Endometrium (tissue), 2 donors: ENCODE measurements at regions not wholly inside any gene's neighbourhood (a gene's known extent, or its start where the extent isn't known, plus 50 kb on each side); places are given as distances from the start of the nearest gene placed in this dataset.
"Not testable (repeated sequence)": the region's sequence is repeated elsewhere in the genome, so short reads cannot be mapped to it uniquely, and the experiment has no call there.

Experiments
- FAIRE-seq: peaks from 2 replicates; lab custom pipeline; 2012; peaks lifted over from hg19 to GRCh38; lab: Jason Lieb, UNC
- donor health status: control.
- donor health status: control.

- FAIRE-seq = no peak
Observed at GRCh38 chr18:76720683-76721082, 101.7 kb upstream of the ZNF236 start.

GRCh38 chr18:76715012-76715610 is 107.2 kb upstream of the ZNF236 start:
- FAIRE-seq = no peak

GRCh38 chr18:76713432-76713831 is 108.9 kb upstream of the ZNF236 start:
- no peak for FAIRE-seq

DNA sequence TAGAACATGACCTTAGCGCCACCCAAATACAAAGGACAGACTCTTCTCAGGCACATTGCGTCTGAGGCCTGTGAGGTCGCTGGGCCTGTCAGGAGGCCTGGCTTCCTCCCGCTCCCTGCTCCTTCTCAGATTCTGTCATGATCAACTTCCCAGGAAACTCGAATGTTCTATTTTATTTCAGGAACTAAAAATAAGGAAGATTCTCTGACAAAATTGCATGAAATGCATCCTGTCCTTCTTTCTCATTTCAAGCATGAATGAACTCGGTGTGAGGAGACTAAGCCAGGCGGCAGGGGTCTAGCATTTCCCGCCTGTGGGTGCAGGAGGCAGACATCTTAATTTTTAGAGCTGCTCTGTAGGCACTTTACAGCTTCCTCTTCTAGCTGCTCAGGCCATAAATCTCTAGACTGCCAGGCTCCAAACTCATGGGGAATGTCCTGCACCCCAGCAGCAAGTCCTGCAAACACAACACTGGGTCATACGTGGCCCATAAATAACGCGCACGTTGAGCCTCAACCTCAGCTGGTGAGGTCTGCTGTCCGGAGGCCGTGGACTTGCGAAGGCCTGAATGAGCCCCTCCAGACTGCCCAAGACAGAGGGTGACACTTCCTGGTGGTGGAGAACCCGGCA is 109.7 kb upstream of the ZNF236 start:
- FAIRE-seq = no peak

DNA sequence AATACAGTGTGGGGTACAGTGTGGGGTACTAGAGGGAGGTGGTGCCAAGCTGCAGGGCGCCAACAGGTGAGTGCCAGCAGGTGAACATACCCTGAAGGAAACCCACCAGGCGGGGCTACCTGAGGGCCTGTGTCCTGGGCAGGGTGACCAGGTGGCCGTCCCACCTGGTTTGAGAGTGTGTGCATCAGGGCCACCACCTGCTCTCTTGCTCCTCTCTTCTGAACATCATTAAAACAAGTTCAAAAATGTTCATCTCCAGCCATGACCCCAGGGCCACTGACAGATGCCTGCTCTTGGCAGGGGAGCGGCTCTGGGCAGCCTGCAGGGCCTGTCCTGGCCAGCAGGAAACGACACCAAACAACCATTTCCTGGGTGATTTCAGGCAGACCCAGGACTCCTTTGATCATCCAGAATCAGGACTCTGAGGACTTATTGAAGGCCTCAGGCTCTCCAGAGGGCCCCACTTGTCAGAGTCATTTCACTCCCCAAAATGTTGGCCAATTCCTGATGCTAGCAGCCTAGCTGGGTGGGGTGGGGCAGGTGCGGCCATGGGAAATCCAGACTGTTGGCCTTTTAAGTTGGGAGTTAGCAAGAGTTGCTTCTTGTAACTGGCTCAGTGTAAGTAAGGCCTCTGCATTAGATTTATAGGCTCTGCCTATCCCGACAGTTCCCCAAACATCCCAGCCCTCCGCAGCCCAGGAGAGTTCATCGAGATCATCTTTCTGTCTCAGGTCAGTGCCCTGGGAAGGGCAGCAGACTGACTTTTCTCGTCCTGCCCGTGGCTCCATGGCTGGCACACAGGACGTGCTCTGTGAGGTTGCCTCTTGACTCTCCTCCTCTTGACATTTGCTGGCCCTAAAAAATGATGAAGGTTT is 111.5 kb upstream of the ZNF236 start:
- FAIRE-seq = no peak

- FAIRE-seq = peak; percentile 93
Observed at GRCh38 chr18:76709659-76710645, 112.4 kb upstream of the ZNF236 start.

- FAIRE-seq = no peak
Observed at GRCh38 chr18:76708722-76709353, 113.5 kb upstream of the ZNF236 start.

GRCh38 chr18:76708071-76708721 is 114.2 kb upstream of the ZNF236 start:
- FAIRE-seq = no peak

- FAIRE-seq = peak; percentile 35
Observed at GRCh38 chr18:76707534-76707933, 114.8 kb upstream of the ZNF236 start.

GRCh38 chr18:76704589-76704988 is 117.8 kb upstream of the ZNF236 start:
- FAIRE-seq = not testable (repeated sequence)

GRCh38 chr18:76699923-76700322 is 122.4 kb upstream of the ZNF236 start:
- FAIRE-seq = no peak

DNA sequence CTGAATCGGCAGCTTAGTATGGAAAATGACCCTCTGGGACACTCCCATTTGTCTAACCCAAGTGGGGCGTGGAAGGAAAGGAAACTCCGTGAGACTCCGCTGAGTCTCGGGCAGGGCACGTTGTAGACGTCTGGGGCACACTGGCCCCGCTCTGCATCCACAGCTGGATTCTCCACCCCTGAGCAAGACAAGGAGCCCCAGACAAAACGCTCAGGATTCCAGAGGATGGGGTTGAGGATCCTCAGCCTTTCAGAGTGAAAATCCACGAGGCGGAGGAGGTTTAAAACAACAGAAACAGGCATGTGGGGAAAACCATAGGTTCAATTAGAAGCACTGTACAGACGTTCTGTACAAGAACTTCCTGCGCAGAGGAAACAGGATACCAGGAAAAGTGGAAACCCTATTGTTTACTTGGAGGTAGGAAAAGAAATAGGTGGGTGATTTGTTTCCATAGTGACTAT is 124.9 kb upstream of the ZNF236 start:
- no peak for FAIRE-seq

- FAIRE-seq = peak; percentile 54
Observed at GRCh38 chr18:76691800-76692199, 130.6 kb upstream of the ZNF236 start.

GRCh38 chr18:76689646-76690264 is 132.6 kb upstream of the ZNF236 start:
- no peak for FAIRE-seq

GRCh38 chr18:76688724-76689472 is 133.5 kb upstream of the ZNF236 start:
- no peak for FAIRE-seq

DNA sequence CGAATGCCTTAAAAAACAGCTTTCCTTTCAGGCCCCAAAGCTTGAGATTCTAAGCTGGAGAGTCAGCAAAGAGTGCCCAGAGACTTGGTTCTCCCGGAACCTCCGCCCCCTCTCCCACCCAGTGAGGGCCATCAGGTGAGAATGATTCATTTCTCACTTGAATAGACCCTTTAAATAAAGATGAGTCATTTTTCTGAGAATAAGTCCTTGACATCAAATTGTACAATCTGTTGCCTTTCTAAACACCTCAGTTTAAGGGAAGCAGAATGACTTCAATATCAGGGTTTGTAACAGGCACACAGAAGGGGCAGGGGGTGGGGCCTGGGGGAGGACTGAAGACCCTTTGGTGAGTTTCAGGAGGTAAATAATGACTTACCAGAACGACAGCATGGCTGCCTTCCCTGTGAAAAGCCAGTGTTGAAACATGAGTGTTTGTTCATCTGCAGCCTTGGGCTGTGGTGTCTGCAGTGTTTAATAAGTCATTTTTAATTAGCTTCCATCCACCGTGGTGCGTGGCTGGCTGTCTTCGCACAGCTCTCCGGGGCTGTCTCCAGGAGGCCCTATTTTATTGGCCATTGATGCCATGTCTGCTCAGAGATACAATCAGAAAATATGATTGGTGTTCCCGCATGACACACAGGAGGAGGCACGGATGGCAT is 134.9 kb upstream of the ZNF236 start:
- no peak for FAIRE-seq

DNA sequence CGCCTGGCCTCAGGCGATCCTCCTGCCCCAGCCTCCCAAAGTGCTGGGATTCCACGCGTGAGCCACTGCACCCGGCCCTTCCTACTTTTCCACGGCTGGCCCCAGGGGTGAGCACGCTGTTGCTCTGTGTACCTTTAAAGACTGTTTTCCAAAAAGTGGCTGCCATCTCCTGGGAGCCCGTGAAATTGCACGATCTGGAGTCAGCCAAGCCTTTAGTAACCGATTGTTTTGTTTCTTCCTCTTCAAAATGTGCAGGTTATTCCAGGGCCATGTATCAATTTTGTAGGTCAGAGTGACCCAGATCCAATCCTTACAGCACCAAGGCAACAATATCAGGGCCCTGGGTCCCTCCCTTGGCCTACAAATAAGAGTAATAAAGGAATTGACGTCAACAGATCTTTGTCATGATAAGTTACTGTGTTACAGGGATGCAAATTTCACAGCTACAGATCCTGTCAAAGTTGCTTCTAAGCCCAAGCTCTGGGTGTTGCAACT is 135.6 kb upstream of the ZNF236 start:
- FAIRE-seq = peak; percentile 98

- FAIRE-seq = no peak
Observed at GRCh38 chr18:76685860-76686259, 136.5 kb upstream of the ZNF236 start.

GRCh38 chr18:76685402-76685801 is 137.0 kb upstream of the ZNF236 start:
- FAIRE-seq = no peak
